ENCODE measurements at regions not wholly inside any gene's neighbourhood (a gene's known extent, or its start where the extent isn't known, plus 50 kb on each side); places are given as distances from the start of the nearest gene placed in this dataset.

DNA sequence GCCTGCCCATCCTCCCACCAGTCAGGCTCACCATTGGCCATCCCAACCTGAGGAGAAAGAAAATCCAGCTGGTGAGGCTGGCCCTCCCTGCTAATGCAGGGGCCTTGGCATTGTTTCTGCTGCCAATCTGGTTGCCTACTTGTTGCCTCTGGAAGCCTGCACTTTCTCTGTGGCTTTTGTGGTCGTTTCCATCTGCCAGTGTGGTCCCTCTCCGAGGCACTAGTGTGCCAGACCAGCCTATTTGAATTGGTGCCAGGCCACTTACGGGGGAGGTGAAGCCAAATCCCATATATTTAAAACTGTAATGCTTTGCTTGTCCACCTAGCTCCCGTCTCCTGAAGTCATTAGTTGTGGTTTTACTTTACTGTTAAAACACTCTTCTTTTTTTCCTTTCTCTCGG, 213.4 kb upstream of the ADAMTSL1 start:
- Histone ChIP-seq H3K4me1 (peaks cover 0 to 29% (median 3%) of the 10 kb centered on the region in 9 donors), H3K27me3 (no peaks in the 10 kb centered on the region), H3K36me3 (no peaks in the 10 kb centered on the region), H3K4me3 (no peak overlapping the region), H3K27ac (peak overlapping the region in 4 of 10 donors; percentile 2 to 66 (median 50)), H3K9me3 (no peaks in the 10 kb centered on the region)
- ATAC-seq (no peak), DNase-seq (no peak)
- intact Hi-C loops (cut with DNase I), result loop anchor here in 1 of 10 donors (5.0 kb wide), 1 partner anchor 752 kb away; no protein-coding TSS in a partner anchor
- TF ChIP-seq, protein P1, sequence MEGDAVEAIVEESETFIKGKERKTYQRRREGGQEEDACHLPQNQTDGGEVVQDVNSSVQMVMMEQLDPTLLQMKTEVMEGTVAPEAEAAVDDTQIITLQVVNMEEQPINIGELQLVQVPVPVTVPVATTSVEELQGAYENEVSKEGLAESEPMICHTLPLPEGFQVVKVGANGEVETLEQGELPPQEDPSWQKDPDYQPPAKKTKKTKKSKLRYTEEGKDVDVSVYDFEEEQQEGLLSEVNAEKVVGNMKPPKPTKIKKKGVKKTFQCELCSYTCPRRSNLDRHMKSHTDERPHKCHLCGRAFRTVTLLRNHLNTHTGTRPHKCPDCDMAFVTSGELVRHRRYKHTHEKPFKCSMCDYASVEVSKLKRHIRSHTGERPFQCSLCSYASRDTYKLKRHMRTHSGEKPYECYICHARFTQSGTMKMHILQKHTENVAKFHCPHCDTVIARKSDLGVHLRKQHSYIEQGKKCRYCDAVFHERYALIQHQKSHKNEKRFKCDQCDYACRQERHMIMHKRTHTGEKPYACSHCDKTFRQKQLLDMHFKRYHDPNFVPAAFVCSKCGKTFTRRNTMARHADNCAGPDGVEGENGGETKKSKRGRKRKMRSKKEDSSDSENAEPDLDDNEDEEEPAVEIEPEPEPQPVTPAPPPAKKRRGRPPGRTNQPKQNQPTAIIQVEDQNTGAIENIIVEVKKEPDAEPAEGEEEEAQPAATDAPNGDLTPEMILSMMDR (IDR thresholded peaks at IDR 0.05), result no peak
- 59 to 64% methylated on average over 5 of the region's 5 CpGs for WGBS, 2 donors

DNA sequence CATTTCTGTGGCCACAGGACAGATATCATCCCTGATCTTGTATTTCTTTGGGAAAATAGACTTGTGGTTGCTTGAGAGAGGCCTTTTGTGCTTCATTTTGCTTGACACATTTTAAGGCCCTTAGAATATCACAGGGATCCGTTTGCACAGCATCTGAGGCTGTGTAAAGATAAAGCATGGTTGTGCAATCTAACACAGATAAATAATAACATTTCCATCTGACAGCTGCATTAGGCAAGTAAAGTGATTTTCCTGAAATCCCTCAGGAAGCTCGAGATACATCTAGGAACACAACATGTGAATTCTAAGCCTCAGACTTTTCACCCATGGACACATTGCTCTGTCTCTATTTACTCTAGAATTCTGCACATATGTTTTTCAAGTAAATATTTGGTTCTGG, 212.8 kb upstream of the ADAMTSL1 start:
- peak overlapping the region in 1 of 10 donors; percentile 7 for H3K27ac ChIP-seq
- H3K27me3 ChIP-seq, result no peaks in the 10 kb centered on the region
- intact Hi-C loops (cut with DNase I), result loop anchor here in 1 of 10 donors (5.0 kb wide), 1 partner anchor 751 kb away; no protein-coding TSS in a partner anchor
- peaks cover 0 to 22% (median 3%) of the 10 kb centered on the region in 9 donors for H3K4me1 ChIP-seq
- TF ChIP-seq, protein P1 (IDR thresholded peaks at IDR 0.05), result no peak
- H3K4me3 ChIP-seq, result no peak overlapping the region
- no peaks in the 10 kb centered on the region for H3K36me3 ChIP-seq
- DNase-seq (no peak), ATAC-seq (no peak)
- 30 to 32% methylated on average over 2 of the region's 2 CpGs for WGBS, 2 donors
- H3K9me3 ChIP-seq, result no peaks in the 10 kb centered on the region

DNA sequence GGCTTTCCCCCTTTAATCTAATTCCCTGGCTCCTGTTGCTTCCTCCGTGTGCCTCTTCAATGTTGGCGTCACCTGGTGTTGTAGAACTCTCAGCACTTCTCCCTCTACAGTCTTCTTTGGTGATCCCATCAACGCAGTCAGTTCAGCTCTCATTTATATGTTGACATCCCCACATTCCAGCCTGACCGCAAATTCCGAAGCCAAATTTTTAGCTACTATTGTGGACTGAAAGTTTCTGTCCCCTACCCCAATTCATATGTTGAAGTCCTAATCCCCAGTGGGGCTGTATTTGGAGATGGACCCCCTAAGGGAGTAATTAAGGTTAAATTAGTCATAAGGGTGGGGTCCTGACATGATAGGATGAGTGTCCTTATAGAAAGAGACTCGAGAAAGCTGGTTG, 210.6 kb upstream of the ADAMTSL1 start:
- intact Hi-C loops (cut with DNase I), result loop anchor here in 1 of 10 donors (5.0 kb wide), 1 partner anchor 749 kb away; no protein-coding TSS in a partner anchor
- 89 to 93% methylated on average over 6 of the region's 6 CpGs for WGBS, 2 donors
- Histone ChIP-seq H3K4me3 (no peak overlapping the region), H3K4me1 (peaks cover 0 to 22% (median 0%) of the 10 kb centered on the region in 9 donors), H3K9me3 (no peaks in the 10 kb centered on the region), H3K36me3 (no peaks in the 10 kb centered on the region), H3K27me3 (no peaks in the 10 kb centered on the region), H3K27ac (no peak overlapping the region)
- DNase-seq (no peak), ATAC-seq (no peak)
- TF ChIP-seq, protein P1 (IDR thresholded peaks at IDR 0.05), result no peak

DNA sequence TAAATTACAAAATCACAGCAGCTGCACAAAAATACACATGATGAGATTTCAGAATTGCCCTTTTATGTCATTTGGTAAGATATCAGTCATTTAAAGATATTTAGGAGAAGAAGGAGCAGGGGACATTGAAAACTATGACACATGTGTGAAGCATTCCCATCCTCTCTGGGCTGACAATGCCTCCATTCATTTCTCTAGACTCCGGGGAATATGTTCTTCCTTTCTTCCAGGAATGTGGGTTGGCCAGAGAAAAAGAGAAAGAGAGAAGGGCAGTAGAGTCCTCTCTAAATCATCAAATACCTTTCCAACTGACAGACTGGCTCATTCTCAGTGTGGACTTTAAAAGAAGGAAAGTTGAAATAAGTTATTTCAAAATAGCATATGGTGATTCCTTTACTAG, 205.6 kb upstream of the ADAMTSL1 start:
- Histone ChIP-seq H3K4me1 (peaks cover 0 to 9% (median 0%) of the 10 kb centered on the region in 9 donors), H3K36me3 (no peaks in the 10 kb centered on the region), H3K9me3 (peaks cover 0 to 15% (median 0%) of the 10 kb centered on the region in 11 donors), H3K27ac (no peak overlapping the region), H3K4me3 (no peak overlapping the region), H3K27me3 (no peaks in the 10 kb centered on the region)
- peak in 5 of 8 donors; percentile 34 to 92 (median 68) for ATAC-seq
- no peak for DNase-seq
- intact Hi-C loops (cut with DNase I), result no loop called here
- 21 to 33% methylated on average over 1 of the region's 1 CpG for WGBS, 2 donors
- TF ChIP-seq, protein P1 (IDR thresholded peaks at IDR 0.05), result no peak
